ENCODE measurements at regions not wholly inside any gene's neighbourhood (a gene's known extent, or its start where the extent isn't known, plus 50 kb on each side); places are given as distances from the start of the nearest gene placed in this dataset.
"Not testable (repeated sequence)": the region's sequence is repeated elsewhere in the genome, so short reads cannot be mapped to it uniquely, and the experiment has no call there.

- no peak for TF ChIP-seq EP300 (conservative IDR thresholded peaks at IDR 0.05; ENCODE audit: poor library complexity, severe bottlenecking)
- TF ChIP-seq RAD21 (conservative IDR thresholded peaks at IDR 0.05), result no peak
- no peak for TF ChIP-seq POLR2AphosphoS5 (IDR thresholded peaks at IDR 0.05)
Measured at GRCh38 chr3:105144837-105145236, 221.9 kb upstream of the ALCAM start (continued).

GRCh38 chr3:105145511-105145910 is 221.2 kb upstream of the ALCAM start:
- no peak overlapping the region for H2AFZ ChIP-seq (ENCODE audit: low read depth, low read length)
- no peaks in the 10 kb centered on the region for H3K27me3 ChIP-seq (ENCODE audit: insufficient read depth, low read depth, low read length)
- H3K9me3 ChIP-seq (ENCODE audit: low read length), result no peaks in the 10 kb centered on the region
- no peak overlapping the region for H3K4me3 ChIP-seq (ENCODE audit: low read length)
- no peaks in the 10 kb centered on the region for H3K79me2 ChIP-seq (replicated peaks; ENCODE audit: insufficient read depth, low read length)
- no peak overlapping the region for H3K27ac ChIP-seq (ENCODE audit: low read length)
- no peak for TF ChIP-seq RAD21 (conservative IDR thresholded peaks at IDR 0.05)
- no peak for TF ChIP-seq CTCF (IDR thresholded peaks at IDR 0.05; ENCODE audit: poor library complexity, severe bottlenecking)
- TF ChIP-seq POLR2AphosphoS5 (IDR thresholded peaks at IDR 0.05), result no peak
- no peak for TF ChIP-seq SMC3 (conservative IDR thresholded peaks at IDR 0.05; ENCODE audit: poor library complexity)
- TF ChIP-seq REST (IDR thresholded peaks at IDR 0.05; ENCODE audit: borderline replicate concordance), result no peak
- TF ChIP-seq EZH2 (IDR thresholded peaks at IDR 0.05; ENCODE audit: borderline replicate concordance, insufficient read depth, low read length, poor library complexity, severe bottlenecking), result no peak
- TF ChIP-seq MXI1 (conservative IDR thresholded peaks at IDR 0.05; ENCODE audit: poor library complexity, severe bottlenecking), result no peak
- no peak for TF ChIP-seq TAF1 (IDR thresholded peaks at IDR 0.05; ENCODE audit: low read depth)
- TF ChIP-seq EP300 (conservative IDR thresholded peaks at IDR 0.05; ENCODE audit: poor library complexity, severe bottlenecking), result no peak
- H3K4me2 ChIP-seq (ENCODE audit: low read length), result no peak overlapping the region
- no peak overlapping the region for H3K9ac ChIP-seq (ENCODE audit: low read length)
- H3F3A ChIP-seq (ENCODE audit: insufficient read depth, low read length, poor library complexity, severe bottlenecking), result no peaks in the 10 kb centered on the region
- no peaks in the 10 kb centered on the region for H3K36me3 ChIP-seq (ENCODE audit: insufficient read depth, low read length)
- H3K9me2 ChIP-seq (ENCODE audit: insufficient read depth, low read length), result no peaks in the 10 kb centered on the region
- H4K20me1 ChIP-seq (ENCODE audit: insufficient read depth), result no peaks in the 10 kb centered on the region

- not testable (repeated sequence) for H3K27me3 ChIP-seq (ENCODE audit: insufficient read depth, low read depth, low read length); H3K9me2 ChIP-seq (ENCODE audit: insufficient read depth, low read length); H3K4me2 ChIP-seq (ENCODE audit: low read length); H3F3A ChIP-seq (ENCODE audit: insufficient read depth, low read length, poor library complexity, severe bottlenecking); H3K4me3 ChIP-seq (ENCODE audit: low read length); H4K20me1 ChIP-seq (ENCODE audit: insufficient read depth); H3K27ac ChIP-seq (ENCODE audit: low read length); H2AFZ ChIP-seq (ENCODE audit: low read depth, low read length); H3K9me3 ChIP-seq (ENCODE audit: low read length); H3K9ac ChIP-seq (ENCODE audit: low read length); H3K36me3 ChIP-seq (ENCODE audit: insufficient read depth, low read length); H3K79me2 ChIP-seq (replicated peaks; ENCODE audit: insufficient read depth, low read length)
Measured at GRCh38 chr3:105149197-105149596, 217.5 kb upstream of the ALCAM start.
